M059J (cell line): ENCODE measurements at regions not wholly inside any gene's neighbourhood (a gene's known extent, or its start where the extent isn't known, plus 50 kb on each side); places are given as distances from the start of the nearest gene placed in this dataset.

Experiments used
- DNase-seq: peaks from one replicate; pipeline ENCODE4 v3.0.0-alpha.2; 2012; ENCODE audit warnings: low read depth

DNA sequence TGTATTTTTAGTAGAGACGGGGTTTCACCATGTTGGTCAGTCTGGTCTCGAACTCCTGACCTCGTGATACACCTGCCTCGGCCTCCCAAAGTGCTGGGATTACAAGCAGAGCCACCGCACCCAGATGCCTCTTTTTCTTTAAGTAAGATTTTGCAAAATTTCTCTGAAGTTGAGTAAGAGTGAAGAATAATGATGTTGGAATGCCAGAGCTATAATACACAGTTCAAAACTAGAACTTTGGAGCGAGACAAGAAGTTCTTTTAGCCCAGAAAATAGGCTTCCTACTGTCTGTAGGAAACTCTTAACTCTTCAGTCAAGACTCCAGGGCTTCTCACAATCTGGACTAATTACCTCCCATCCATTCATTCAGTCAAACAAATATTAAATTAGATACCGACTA lies 51.4 kb downstream of the MARCHF4 start:
- DNase-seq: no peak

DNA sequence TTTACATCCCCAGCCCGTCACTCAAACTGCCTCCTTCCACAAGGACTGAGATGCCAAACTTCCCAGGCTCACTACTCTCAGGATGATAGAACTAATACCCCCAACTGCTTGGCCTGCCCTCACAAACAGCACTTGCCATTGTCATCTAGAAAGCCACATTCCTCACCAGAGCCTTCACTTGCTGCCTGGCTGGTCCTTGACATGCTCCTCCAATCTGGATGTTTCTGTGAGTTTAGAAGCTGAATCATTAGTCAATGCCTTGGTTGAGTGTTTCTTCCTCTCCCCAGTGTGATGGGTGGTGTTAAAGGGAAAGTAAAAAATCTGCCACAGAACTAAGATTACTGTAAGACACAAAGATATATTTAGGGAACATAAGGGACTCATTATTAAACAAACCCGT lies 52.5 kb downstream of the MARCHF4 start:
- peak; percentile 53 for DNase-seq

DNA sequence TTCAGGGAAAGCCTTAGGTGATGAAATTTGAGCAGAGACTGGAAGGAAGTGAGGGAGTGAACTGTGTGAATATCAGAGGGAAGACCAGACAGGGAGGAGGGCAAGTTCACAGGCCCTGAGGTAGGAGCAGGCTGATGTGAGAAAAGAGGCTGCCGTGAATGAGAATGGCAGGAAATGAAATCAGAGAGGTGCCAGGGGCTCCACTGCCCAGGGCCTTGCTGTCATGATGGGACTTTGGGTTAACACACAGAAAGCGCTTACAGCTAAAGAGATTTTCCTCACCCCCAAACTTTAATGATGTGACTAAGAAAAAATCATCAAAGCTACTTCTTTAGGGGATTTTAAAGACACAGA lies 53.8 kb downstream of the MARCHF4 start:
- peak; percentile 40 for DNase-seq

DNA sequence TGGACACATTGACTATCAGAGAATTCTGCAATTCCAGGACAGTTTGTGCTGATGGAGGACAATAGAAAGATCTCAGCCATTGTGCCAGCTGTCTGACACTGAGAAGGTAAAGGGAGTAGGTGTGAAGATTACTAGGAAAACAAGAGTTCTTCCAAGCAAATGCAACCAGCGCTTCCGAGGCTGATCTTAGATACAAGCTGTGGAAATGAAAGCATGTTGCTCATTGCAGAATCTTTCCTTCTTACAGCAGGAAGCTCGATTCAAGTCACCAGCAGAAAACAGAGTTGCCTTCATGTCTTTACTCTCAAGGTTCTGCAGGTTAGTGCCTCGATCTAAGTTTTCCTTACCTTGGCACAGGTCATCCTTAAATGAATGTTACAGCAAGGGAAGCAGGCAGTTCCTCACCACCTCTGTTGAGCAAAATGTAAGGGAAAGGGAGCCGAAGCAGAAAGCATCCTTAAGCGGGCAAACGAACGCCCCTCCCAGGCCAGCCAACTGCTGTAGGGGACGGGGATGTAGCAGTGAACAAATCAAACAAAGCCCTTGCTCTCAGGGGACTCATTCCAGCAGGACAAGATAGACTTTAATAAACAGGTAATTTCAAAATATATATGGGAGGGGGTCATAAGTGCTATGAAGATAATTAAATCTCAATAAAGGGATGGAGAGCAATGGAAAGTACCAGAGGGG lies 54.3 kb downstream of the MARCHF4 start:
- no peak for DNase-seq

DNA sequence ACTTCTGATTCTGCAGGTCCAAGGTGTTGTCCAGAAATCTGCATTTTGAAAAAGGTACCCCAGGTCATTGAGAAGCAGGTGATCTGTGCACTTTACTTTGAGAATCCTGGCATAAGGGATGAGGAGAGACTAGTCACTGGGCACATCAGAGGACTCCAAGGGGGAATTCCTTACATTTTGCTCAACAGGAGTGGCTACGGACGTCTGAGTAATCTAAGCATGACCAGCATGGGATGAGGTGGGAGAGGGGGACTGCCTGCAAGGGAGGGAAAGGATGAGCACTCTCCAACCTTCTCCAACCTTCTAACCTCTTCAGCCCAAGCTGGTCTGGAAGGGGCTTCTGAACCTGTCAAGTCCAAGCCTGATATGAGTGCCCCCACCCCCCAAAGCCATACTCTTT lies 55.5 kb downstream of the MARCHF4 start:
- peak; percentile 81 for DNase-seq

DNA sequence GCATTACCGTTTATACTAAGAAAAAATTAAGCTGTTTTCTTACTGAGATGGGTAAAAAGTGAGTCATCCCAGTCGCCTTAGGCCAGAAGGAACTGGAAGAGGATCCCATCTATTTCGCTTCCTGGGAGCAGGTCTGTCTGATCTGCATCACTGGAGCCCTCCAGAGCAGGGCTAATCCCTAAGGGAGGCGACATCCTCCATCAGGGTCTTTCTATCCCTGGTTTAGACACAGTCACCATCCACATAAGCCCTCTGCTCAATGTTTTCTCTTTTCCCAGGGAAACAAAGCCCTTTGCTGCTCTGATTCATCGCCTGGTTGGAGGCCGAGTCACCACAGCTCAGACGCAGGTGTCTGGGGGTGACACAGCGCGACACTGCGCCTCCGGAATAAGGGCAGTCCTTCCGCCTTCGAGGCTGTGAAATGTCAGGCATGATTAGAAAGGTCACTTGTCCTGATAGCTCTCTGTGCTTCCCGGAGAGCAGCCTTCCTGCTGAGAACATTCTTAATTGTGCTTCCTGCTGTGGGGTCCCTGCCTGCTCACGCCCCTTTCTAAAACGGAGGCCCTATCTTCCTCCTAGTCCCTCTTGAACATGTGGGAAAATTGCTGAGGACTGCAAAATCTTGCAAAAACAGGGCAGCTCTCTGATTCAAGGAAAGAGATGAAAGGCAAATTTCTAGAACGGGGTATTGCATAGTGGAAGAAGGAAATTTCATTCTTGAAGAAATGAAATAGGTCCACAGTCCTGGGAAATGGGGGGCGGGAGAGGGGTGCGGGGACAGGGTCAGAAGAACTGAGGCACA lies 56.3 kb downstream of the MARCHF4 start:
- peak; percentile 85 for DNase-seq

DNA sequence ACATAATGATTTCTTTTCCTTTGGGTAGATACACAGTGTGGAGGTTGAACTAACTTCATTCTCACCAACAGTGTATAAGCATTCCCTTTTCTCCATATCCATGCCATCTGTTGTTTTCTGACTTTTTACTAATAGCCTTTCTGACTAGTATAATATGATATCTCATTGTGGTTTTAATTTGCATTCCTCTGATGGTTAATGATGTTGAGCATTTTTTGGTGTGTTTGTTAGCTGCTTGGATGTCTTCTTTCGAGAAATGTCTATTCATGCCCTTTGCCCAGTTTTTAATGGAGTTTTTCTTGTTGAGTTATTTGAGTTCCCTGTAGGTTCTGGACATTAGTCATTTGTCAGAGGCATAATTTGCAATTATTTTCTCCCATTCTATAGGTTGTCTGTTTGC lies 59.8 kb downstream of the MARCHF4 start:
- DNase-seq: peak; percentile 40

DNA sequence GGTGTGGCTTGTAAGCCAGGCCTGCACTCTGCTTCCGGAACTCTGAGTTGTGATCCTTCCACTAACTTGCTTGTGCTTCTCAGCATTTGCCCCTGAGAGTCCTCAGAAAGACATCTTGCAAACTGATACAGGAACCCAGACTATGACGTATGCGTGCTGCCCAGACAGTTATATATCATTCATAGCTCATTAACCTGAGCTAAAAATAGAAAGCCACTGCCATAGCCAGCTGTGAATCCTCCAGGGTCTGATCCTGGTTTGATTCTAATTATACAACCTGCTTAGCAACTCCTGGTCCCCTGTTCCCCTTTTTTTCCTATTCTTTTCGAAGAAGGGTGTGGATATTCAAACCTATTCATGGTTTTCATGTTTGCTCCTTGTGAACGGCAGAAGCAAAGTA lies 63.7 kb downstream of the MARCHF4 start:
- DNase-seq: peak; percentile 70

DNA sequence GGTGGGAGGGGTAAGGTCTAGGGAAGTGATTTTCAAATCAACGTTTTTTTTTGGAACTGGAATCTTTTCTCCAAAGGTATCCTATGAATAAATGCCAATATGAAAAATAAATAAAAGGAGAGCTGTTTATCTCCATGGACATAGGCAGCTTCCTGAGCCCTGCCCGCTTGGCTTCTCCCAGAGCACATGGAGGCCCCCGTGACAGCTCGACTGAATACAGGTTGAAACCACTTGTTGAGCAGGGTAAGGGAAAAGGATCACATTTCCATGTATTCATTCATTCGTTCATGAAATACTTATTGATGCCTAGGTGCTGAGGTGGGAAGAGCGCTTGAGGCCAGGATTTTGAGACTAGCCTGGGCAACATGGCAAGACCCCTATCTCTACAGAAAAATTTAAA lies 64.8 kb downstream of the MARCHF4 start:
- no peak for DNase-seq

DNA sequence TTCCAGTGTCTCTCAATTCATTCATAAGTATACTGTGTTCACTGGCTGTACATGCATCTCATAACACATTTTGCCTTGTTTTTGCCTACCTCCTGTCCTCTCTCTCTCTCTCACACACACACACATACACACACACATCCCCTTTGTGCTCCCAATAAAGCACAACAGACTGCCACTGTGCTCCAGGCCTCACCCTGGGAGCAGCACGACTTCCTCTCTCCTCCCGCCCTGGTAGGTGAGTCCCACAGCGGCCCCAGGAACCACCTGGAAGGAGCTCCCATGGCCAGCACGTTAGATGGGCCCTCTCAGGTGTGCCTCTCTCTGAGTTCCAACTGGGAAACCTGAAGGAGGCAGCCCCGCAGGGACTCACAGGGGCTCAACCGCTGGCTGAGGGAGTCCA lies 65.4 kb downstream of the MARCHF4 start:
- no peak for DNase-seq

DNA sequence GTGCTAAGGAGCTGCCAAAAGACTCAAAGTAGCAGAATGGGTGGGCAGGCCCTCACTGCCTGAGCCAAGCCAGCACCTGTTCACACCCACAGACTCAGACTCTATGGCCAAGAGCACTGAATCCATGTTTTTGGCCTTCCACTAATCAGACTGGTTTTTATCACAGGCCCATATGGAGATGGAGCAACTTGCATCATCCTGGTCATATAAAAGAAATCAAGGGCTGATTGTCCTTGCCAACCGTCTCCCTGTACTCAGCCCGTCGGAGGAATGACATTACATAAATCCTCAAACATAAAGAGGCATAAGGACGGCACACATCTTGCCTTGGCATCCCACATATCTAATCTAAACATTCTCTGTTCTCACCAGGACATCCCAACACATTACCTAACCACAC lies 66.7 kb downstream of the MARCHF4 start:
- no peak for DNase-seq

DNA sequence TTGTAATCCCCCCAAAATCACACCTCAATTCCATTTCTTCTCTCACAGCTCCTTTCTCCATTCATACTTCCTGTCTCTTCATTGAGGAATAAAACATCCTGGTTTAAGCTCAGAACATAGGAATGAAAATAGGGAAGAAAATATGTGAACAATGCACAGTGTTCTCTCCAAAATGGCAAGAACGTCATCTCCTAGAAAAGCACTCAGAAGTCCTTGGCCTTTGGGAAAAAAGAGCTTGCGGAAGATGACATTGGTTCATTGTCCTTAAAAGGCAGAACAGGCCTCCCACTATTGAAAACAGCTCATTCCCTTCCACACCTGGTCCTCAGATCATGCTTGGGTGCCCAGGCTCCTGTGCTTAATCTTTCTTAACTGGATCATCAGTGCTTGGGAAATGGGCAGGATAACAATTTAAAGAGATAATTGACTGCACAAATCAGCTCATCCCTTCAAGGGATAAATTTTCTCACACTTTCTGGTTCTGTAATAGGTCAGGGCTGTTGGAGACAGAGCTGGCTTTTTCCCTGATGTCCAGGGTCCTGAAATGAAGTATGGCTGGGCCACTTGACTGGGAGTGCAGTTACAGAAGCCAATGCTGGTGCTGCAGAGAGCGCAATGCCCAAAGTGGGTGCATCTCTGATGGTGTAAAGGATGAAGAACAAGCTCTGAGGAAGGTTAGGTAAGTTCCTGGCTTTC lies 69.2 kb downstream of the MARCHF4 start:
- peak; percentile 66 for DNase-seq

DNA sequence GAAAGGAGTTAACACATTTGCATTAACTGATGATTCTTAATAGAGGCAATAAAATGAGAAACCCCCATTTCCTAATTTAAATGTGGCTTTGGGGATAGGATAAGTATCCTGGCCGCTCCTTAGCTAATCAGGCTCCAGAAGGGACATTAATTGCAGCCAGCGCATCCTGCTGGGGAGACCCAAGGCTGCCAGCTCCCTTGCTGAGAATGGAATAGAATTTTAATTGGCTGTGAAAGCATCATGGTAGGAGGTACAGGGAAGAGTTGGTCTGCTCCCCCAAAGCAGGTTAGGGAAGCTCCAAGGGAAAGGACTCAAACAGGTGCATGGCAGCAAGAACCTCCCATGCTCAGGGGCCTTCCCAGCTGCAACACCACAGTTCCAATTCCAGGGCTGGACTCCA lies 71.4 kb downstream of the MARCHF4 start:
- DNase-seq: no peak

DNA sequence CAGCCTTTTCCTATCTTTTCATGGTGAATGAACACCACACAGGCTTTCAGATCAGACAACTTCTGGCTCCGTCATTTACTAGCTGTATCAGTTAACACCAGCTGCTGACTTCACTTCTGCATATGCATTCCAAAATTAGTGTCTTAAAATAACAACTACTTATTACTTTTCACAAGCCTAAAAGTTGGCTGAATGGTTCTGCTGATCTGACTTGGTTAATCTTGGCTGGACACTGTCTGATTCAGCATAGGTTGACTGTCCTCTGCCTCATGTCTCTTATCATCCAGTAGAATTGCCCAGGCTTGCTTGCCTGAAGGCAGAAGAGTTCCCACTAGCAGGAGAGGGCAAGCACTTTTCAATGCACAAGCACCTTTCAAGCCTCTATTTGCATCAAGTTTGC lies 72.7 kb downstream of the MARCHF4 start:
- DNase-seq: peak; percentile 50

DNA sequence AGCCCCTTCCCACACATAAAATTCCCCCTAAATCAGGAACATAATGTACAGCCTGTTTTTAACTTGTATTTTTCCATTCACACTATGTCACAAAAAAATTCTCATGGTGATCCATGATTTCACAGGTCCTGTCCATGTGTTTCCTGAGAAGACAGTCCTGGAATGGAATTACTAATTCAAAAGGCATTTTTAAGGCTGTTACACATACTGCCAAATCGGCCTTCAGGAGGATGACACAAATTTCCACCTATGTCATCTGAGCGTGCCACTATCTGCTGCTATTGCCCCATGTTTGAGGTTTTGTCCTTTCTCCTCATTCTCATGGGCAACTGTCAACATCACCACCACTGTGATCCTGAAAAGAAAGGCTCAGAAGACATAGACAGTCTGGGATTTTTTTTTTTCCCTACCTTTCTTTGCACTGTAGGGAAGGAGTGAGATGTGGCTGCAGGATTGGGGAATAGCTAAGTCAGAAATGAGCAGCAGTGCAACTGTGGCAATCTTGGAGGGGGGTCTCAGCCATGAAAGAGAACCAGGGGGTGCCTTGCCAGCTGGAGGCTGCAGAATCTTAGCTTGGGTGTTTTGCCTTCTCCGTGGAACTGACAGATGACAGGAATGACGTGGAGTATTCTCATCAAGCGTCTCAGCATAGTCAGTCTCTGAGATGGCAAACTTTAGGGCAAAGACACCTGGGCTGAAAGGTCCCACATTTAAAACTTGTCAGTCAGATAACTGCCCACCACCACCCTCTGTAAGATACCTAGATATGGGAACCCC lies 73.4 kb downstream of the MARCHF4 start:
- DNase-seq: peak; percentile 88

DNA sequence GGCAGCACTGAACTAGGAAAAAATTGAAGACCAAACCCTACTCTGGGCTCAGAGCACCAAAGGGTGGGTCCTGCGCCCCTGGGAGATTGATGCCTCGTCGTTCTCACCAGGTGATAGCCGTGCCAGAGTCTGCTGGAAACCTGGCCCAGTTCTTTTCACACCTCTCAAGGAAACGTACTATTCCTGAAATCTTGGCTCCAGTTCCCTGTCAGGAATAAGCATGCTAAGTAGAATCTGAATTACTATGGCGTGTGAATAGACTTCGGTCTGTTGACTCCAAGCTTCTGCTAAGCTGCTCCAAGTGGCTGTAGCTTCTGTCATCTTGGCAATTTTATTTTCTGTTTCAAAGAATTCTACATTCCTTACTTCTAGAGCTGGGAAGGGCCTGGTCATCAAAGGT lies 75.4 kb downstream of the MARCHF4 start:
- DNase-seq: no peak

DNA sequence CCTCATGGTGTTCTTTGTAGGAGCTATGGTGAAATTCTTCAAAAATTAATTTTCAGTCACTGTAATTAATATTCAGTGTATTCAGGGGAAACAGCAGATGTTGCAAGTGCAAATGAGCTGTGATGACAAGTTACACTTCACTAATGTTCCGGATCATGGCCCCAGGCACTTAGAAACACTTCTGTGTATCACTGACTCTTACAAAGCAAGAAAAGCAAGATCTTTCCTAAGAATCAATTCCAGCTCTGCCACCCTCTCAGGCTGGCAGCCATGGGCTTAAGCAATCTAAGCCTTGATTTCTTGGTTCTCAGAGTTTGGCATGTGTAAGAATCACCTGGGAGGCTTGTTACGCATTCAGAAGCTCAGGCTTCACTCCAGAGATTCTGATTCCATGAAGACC lies 78.0 kb downstream of the MARCHF4 start:
- DNase-seq: no peak

DNA sequence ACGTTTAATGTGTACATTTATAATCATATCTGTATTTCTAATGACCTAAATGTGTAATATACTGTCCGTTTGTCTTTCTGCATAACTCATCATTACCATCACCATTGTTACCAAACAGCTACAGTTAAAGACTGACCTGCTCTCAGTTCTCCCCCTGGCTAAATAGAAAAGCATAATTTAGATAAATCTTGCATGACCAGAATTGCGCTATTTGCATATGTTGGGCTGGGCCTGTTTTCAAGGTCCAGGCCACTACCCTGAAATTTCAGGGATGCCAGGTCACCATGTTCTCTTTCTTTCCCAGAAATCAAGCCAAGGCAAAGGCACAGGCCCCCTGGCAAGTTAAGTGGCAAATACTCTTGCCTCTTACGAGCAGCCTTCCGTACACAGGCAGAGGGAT lies 78.4 kb downstream of the MARCHF4 start:
- DNase-seq: no peak

DNA sequence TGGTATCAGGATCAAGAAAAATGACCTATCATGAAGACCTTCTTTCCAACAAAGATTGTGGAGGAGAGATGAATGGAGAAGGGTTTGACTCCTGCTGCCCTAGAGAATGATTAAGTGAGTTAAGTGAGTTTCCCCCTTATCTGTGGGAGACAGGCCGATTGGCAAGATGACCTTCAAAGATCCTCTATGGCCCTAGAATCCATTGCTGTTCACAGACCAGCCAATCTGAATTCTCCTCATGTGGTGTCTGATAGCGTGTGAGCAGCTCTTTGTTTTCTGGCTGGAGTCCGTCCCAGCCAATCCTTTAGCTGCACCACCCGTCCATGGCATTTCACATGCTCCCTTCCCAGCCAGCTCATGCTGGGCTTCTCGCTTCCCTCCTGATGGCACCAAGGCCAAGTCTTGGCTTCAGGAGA lies 79.4 kb downstream of the MARCHF4 start:
- no peak for DNase-seq

DNA sequence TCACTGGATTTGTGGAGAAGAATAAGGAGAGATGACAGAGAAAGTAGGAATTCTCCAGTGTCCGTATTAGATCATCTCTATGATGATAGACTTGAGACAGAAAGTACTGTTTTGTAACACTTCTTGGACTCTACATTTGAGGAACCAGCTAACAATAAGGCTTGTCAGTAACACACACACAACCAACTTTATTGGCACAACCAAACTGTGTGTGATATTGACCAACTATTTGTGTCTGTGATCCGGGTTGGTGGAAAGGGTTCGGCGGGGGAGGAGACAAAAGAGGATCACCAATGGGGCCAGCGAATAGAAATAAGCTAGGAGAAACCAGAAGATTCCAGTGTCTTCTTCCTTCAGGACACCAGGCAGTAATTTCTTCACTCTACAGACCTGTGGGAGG lies 79.8 kb downstream of the MARCHF4 start:
- DNase-seq: no peak

DNA sequence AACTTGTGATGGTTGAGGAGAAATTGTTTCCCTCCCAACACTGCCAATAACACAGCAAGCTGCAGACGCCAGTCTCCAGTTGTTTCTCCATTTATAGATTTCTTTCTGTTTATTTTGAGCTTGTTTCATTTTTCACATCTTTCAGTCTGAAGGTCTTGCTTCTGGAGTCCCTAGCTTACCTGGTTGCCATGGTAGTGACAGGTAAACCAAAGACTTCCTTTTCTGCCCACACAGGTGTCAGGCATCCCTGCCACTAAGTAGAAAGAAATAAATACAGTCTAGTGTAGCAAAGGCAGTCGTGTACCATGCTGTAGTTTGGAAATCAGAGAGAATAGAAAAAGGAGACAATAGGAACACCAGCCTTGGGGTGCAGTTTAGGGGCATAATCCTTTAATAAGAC lies 82.8 kb downstream of the MARCHF4 start:
- no peak for DNase-seq

DNA sequence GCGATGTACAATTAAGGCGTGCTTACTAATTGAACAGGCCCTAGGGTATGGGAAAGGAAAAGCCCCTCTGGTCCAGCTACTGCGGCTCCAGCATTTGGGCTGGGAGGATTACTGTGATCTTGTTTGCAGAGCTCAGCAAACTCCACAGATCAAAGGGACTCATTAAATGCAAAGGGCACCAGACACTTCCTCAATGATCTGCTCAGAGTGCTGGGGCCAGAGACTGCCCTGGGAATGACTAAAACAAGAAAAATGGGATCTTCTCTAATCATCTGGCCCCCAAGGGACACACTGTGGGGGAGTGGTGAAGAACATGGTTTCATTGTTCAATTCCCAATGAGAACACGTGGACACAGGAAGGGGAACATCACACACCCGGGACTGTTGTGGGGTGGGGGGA lies 85.0 kb downstream of the MARCHF4 start:
- peak; percentile 30 for DNase-seq
